Breast epithelium (tissue), 4 donors: ENCODE measurements at regions not wholly inside any gene's neighbourhood (a gene's known extent, or its start where the extent isn't known, plus 50 kb on each side); places are given as distances from the start of the nearest gene placed in this dataset.
"Not testable (repeated sequence)": the region's sequence is repeated elsewhere in the genome, so short reads cannot be mapped to it uniquely, and the experiment has no call there.

Experiments
- DNase-seq, 2 donors: peaks; one replicate each; pipeline ENCODE4 v3.0.0-alpha.2; 2019; ENCODE audit warnings: low spot score in 2 of 2
- H3K27ac ChIP-seq, 2 donors: fragments of 200-600 bp; sonication (generic) in 1 of 2; one replicate each; pipeline ENCODE4 v1.5.1; 2016 to 2019; ENCODE audit warnings: mild to moderate bottlenecking in 1 of 2
- H3K27me3 ChIP-seq, 2 donors: fragments of 200-600 bp; sonication (generic) in 1 of 2; one replicate each; pipeline versions ENCODE4 v1.5.1 to v1.6.0; 2017 to 2019; ENCODE audit warnings: control low read depth in 1 of 2, mild to moderate bottlenecking in 1 of 2
- H3K36me3 ChIP-seq: fragments of 200-600 bp; one replicate; pipeline ENCODE4 v1.5.1; 2019
- H3K4me1 ChIP-seq, 2 donors: fragments of 200-600 bp; sonication (generic); one replicate each; pipeline ENCODE4 v1.5.1; 2016 to 2019; ENCODE audit warnings: control low read depth in 1 of 2
- H3K4me3 ChIP-seq, 3 donors: fragments of 200-600 bp; sonication (generic); 1 replicate in 2 of 3; 2 replicates in 1 of 3; pipeline ENCODE4 v1.5.1; 2016 to 2019; ENCODE audit warnings: mild to moderate bottlenecking in 3 of 3, moderate library complexity in 2 of 3
- H3K9me3 ChIP-seq, 2 donors: fragments of 200-600 bp; sonication (generic) in 1 of 2; one replicate each; pipeline ENCODE4 v1.5.1; 2016 to 2019; ENCODE audit warnings: control low read depth in 1 of 2
- CTCF ChIP-seq, 3 donors: fragments of 450-650 bp; IDR thresholded peaks; one replicate each; pipeline ENCODE4 v1.5.1; 2016 to 2017; ENCODE audit warnings: antibody characterized with exemption in 3 of 3, mild to moderate bottlenecking in 3 of 3, moderate library complexity in 3 of 3
- POLR2A ChIP-seq: fragments of 450-650 bp; IDR thresholded peaks from one replicate; pipeline ENCODE4 v1.6.1; 2016; ENCODE audit warnings: antibody characterized with exemption, mild to moderate bottlenecking, moderate library complexity
- POLR2AphosphoS5 ChIP-seq, 3 donors: sonication (generic); formaldehyde crosslinking; IDR thresholded peaks; one replicate each; pipeline ENCODE4 v1.6.1; 2017; ENCODE audit warnings: antibody characterized with exemption in 3 of 3
- intact Hi-C: fragments of 100-400 bp; cut with DNase I; formaldehyde crosslinking; loops from one replicate; pipeline ENCODE4 v1.15.1; 2023; ENCODE audit warnings: low total_unique reads

GRCh38 chr5:107010060-107010459, 660.7 kb downstream of the EFNA5 start:
- no peak for DNase-seq
- Histone ChIP-seq H3K27ac (no peak overlapping the region), H3K36me3 (no peaks in the 10 kb centered on the region)

DNA sequence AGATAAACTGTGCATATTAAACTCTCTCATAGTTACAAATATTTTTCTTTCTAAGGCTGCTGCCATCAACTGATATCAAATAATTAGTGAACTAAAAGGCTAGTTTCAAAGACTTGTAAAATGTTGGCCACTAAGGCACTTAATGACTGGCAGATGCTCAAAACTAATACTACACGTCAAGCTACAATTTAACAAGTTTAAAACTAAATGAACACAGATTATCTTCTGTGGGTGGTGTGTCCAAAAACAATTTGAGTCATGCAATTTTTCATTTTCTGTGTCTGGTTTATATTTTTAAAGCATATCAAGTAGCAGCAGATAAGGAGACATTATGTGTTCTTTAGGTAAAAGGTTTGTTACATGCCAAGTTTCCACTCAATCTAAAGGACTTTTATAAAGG, 665.1 kb downstream of the EFNA5 start:
- Histone ChIP-seq H3K36me3 (no peaks in the 10 kb centered on the region), H3K9me3 (no peaks in the 10 kb centered on the region), H3K27ac (no peak overlapping the region), H3K4me3 (no peak overlapping the region), H3K4me1 (no peaks in the 10 kb centered on the region), H3K27me3 (no peaks in the 10 kb centered on the region)
- intact Hi-C loops, result no loop called here
- DNase-seq, result no peak
- TF ChIP-seq POLR2AphosphoS5 (IDR thresholded peaks at IDR 0.05), result no peak
- no peak for TF ChIP-seq POLR2A
- no peak for TF ChIP-seq CTCF (IDR thresholded peaks at IDR 0.05)

More at GRCh38 chr5:107010060-107010459, 660.7 kb downstream of the EFNA5 start:
- intact Hi-C loops, result no loop called here
- TF ChIP-seq CTCF (IDR thresholded peaks at IDR 0.05) (no peak), POLR2A (no peak), POLR2AphosphoS5 (IDR thresholded peaks at IDR 0.05) (no peak)
- no peaks in the 10 kb centered on the region for H3K27me3 ChIP-seq
- H3K4me3 ChIP-seq, result no peak overlapping the region
- H3K9me3 ChIP-seq, result no peaks in the 10 kb centered on the region
- H3K4me1 ChIP-seq, result no peaks in the 10 kb centered on the region

DNA sequence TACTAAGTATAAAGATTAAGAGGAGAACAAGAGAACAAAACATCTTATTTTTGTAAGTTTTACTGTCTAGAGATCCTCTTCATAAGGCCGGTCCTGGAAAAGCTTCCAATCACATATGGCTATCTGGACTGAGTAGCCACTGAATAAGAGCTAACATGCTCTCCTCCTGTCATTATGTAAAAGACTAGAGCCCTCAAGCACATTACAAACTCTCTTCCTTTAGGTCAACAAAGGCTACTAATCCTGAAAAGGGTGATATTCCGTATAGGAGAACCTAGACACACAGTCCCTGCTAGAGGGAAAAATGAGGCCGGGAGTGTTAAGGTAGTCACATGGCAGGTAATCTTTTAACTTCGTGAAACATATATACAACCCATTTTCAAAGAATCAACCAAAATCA, 665.6 kb downstream of the EFNA5 start:
- intact Hi-C loops, result no loop called here
- Histone ChIP-seq H3K27ac (no peak overlapping the region), H3K4me1 (no peaks in the 10 kb centered on the region), H3K27me3 (no peaks in the 10 kb centered on the region), H3K36me3 (no peaks in the 10 kb centered on the region), H3K9me3 (no peaks in the 10 kb centered on the region), H3K4me3 (no peak overlapping the region)
- no peak for DNase-seq
- no peak for TF ChIP-seq CTCF (IDR thresholded peaks at IDR 0.05)
- no peak for TF ChIP-seq POLR2AphosphoS5 (IDR thresholded peaks at IDR 0.05)
- no peak for TF ChIP-seq POLR2A

- DNase-seq, result no peak
Measured at GRCh38 chr5:107002115-107002514, 668.6 kb downstream of the EFNA5 start.

GRCh38 chr5:106999506-106999905, 671.2 kb downstream of the EFNA5 start:
- H3K27ac ChIP-seq, H3K4me3 ChIP-seq, H3K4me1 ChIP-seq, H3K27me3 ChIP-seq, H3K36me3 ChIP-seq, DNase-seq, H3K9me3 ChIP-seq, intact Hi-C loops: not testable (repeated sequence)

More at GRCh38 chr5:107002115-107002514, 668.6 kb downstream of the EFNA5 start:
- no peaks in the 10 kb centered on the region for H3K4me1 ChIP-seq
- H3K4me3 ChIP-seq, result no peak overlapping the region
- H3K27me3 ChIP-seq, result no peaks in the 10 kb centered on the region
- H3K27ac ChIP-seq, result no peak overlapping the region
- TF ChIP-seq POLR2A (no peak), CTCF (IDR thresholded peaks at IDR 0.05) (no peak), POLR2AphosphoS5 (IDR thresholded peaks at IDR 0.05) (no peak)
- H3K36me3 ChIP-seq, result no peaks in the 10 kb centered on the region
- intact Hi-C loops, result no loop called here
- no peaks in the 10 kb centered on the region for H3K9me3 ChIP-seq

- TF ChIP-seq CTCF (IDR thresholded peaks at IDR 0.05) (no peak), POLR2A (no peak), POLR2AphosphoS5 (IDR thresholded peaks at IDR 0.05) (no peak)
- no peak for DNase-seq
- Histone ChIP-seq H3K4me1 (no peaks in the 10 kb centered on the region), H3K4me3 (no peak overlapping the region), H3K36me3 (no peaks in the 10 kb centered on the region), H3K27me3 (no peaks in the 10 kb centered on the region), H3K9me3 (no peaks in the 10 kb centered on the region), H3K27ac (no peak overlapping the region)
- intact Hi-C loops, result no loop called here
Measured at GRCh38 chr5:106986006-106986405, 684.7 kb downstream of the EFNA5 start.
